ENCODE measurements at regions not wholly inside any gene's neighbourhood (a gene's known extent, or its start where the extent isn't known, plus 50 kb on each side); places are given as distances from the start of the nearest gene placed in this dataset.

DNA sequence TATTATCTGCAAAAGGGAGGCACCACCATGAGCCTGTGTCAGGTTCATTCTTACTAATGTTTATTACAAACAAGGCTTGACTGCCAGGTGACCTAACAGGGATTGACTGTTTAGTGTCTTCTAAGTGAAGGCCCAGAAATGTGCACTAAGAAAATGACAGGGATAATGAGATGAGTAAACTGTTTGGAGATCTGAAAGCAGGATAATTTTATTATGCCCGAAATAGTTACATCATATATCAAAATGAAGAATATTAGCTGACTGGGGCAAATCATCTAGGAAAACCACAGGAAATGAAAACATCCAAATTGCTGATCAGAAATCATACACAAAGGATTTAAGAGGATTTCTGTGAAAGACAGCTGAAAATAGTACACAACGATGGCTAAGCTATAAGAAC, 516.7 kb downstream of the HDGFL1 start:
- H3K27me3 ChIP-seq, result no peaks in the 10 kb centered on the region
- TF ChIP-seq, protein P1, sequence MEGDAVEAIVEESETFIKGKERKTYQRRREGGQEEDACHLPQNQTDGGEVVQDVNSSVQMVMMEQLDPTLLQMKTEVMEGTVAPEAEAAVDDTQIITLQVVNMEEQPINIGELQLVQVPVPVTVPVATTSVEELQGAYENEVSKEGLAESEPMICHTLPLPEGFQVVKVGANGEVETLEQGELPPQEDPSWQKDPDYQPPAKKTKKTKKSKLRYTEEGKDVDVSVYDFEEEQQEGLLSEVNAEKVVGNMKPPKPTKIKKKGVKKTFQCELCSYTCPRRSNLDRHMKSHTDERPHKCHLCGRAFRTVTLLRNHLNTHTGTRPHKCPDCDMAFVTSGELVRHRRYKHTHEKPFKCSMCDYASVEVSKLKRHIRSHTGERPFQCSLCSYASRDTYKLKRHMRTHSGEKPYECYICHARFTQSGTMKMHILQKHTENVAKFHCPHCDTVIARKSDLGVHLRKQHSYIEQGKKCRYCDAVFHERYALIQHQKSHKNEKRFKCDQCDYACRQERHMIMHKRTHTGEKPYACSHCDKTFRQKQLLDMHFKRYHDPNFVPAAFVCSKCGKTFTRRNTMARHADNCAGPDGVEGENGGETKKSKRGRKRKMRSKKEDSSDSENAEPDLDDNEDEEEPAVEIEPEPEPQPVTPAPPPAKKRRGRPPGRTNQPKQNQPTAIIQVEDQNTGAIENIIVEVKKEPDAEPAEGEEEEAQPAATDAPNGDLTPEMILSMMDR (IDR thresholded peaks at IDR 0.05), result no peak
- DNase-seq (ENCODE audit: low spot score in 2 of 2), result no peak
- intact Hi-C loops (cut with DNase I), result no loop called here
- no peaks in the 10 kb centered on the region for H3K9me3 ChIP-seq
- H3K36me3 ChIP-seq, result no peaks in the 10 kb centered on the region
- H3K4me1 ChIP-seq, result no peaks in the 10 kb centered on the region
- no peak overlapping the region for H3K27ac ChIP-seq
- no peak overlapping the region for H3K4me3 ChIP-seq

DNA sequence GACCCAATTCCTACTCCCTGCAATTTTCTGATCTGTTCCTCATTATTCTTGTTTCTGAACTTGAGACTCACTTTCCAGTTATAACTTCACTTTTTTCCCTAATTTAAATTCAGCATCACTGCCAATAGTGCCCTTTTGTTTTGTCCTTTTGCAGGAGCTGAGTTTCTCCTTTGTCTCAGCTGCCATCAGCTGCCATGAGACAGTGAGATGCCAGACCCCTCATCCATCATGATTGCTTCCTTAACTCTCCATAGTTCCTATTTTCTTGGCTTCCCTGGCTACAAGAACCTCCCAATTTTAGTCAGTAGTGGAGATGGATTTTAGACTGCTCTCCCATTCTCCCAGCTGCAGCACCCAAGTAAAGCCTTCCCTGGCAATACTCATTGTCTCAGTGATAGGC, 518.1 kb downstream of the HDGFL1 start:
- Histone ChIP-seq H3K4me3 (no peak overlapping the region), H3K36me3 (no peaks in the 10 kb centered on the region), H3K4me1 (no peaks in the 10 kb centered on the region), H3K9me3 (no peaks in the 10 kb centered on the region), H3K27me3 (no peaks in the 10 kb centered on the region), H3K27ac (no peak overlapping the region)
- TF ChIP-seq, protein P1 (IDR thresholded peaks at IDR 0.05), result no peak
- no peak for DNase-seq (ENCODE audit: low spot score in 2 of 2)
- intact Hi-C loops (cut with DNase I), result no loop called here

GRCh38 chr6:23088761-23089160, 519.4 kb downstream of the HDGFL1 start:
- TF ChIP-seq, protein P1 (IDR thresholded peaks at IDR 0.05), result no peak
- Histone ChIP-seq H3K4me3 (no peak overlapping the region), H3K36me3 (no peaks in the 10 kb centered on the region), H3K27ac (no peak overlapping the region), H3K4me1 (no peaks in the 10 kb centered on the region), H3K27me3 (no peaks in the 10 kb centered on the region), H3K9me3 (no peaks in the 10 kb centered on the region)
- no peak for DNase-seq (ENCODE audit: low spot score in 2 of 2)
- intact Hi-C loops (cut with DNase I), result no loop called here

- TF ChIP-seq, protein P1 (IDR thresholded peaks at IDR 0.05), result no peak
- no peak overlapping the region for H3K4me3 ChIP-seq
- H3K36me3 ChIP-seq, result no peaks in the 10 kb centered on the region
- DNase-seq (ENCODE audit: low spot score in 2 of 2), result no peak
- no peaks in the 10 kb centered on the region for H3K9me3 ChIP-seq
- no peak overlapping the region for H3K27ac ChIP-seq
- intact Hi-C loops (cut with DNase I), result no loop called here
- no peaks in the 10 kb centered on the region for H3K27me3 ChIP-seq
- H3K4me1 ChIP-seq, result no peaks in the 10 kb centered on the region
These were observed 520.6 kb downstream of the HDGFL1 start for GRCh38 chr6:23089981-23090380.

DNA sequence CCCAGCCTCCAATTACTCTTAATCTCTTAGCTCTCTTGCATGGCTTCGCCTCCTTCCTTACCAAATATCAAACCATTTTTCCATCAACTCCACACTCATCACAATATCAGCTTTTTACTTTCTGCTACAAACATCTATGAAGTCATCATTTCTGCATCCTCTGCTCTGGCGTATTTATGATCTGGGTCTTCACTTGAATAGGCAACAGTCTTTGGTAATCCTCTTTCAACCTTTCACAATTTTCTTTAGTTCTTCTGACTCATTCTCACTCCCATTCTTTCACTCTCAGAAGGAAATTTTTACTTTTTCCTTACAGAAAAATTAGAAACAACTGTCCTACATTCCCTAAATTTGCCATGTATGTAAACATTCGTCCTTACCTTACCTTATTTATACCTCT, 522.4 kb downstream of the HDGFL1 start:
- Histone ChIP-seq H3K36me3 (no peaks in the 10 kb centered on the region), H3K27ac (no peak overlapping the region), H3K27me3 (no peaks in the 10 kb centered on the region), H3K9me3 (no peaks in the 10 kb centered on the region), H3K4me3 (no peak overlapping the region), H3K4me1 (no peaks in the 10 kb centered on the region)
- no peak for DNase-seq (ENCODE audit: low spot score in 2 of 2)
- TF ChIP-seq, protein P1 (IDR thresholded peaks at IDR 0.05), result no peak
- intact Hi-C loops (cut with DNase I), result no loop called here

- no peak for DNase-seq (ENCODE audit: low spot score in 2 of 2)
- Histone ChIP-seq H3K27ac (no peak overlapping the region), H3K27me3 (no peaks in the 10 kb centered on the region), H3K36me3 (no peaks in the 10 kb centered on the region), H3K9me3 (no peaks in the 10 kb centered on the region), H3K4me1 (no peaks in the 10 kb centered on the region), H3K4me3 (no peak overlapping the region)
- intact Hi-C loops (cut with DNase I), result no loop called here
- TF ChIP-seq, protein P1 (IDR thresholded peaks at IDR 0.05), result no peak
These were observed 527.5 kb downstream of the HDGFL1 start for GRCh38 chr6:23096876-23097275.
